ENCODE measurements at regions not wholly inside any gene's neighbourhood (a gene's known extent, or its start where the extent isn't known, plus 50 kb on each side); places are given as distances from the start of the nearest gene placed in this dataset.
"Not testable (repeated sequence)": the region's sequence is repeated elsewhere in the genome, so short reads cannot be mapped to it uniquely, and the experiment has no call there.

DNA sequence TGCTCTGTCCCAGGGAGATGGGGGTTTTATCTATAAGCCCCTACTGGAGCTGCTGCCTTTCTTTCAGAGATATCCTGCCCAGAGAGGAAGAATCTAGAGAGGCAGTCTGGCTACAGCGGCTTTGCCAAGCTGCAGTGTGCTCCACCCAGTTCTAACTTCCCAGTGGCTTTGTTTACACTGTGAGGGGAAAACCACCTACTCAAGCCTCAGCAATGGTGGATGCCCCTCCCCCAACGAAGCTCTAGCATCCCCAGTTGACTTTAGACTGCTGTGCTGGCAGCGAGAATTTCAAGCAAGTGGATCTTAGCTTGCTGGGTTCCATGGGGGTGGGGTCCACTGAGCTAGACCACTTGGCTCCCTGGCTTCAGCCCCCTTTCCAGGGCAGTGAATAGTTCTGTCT lies 444.6 kb downstream of the SOX2 start:
- intact Hi-C loops (cut with DNase I, micrococcal nuclease); ATAC-seq: not testable (repeated sequence)
- peak in 1 of 2 donors; percentile 9 for DNase-seq

GRCh38 chr3:182165234-182165633 lies 453.5 kb downstream of the SOX2 start:
- intact Hi-C loops (cut with DNase I, micrococcal nuclease) = no loop called here
- ATAC-seq = no peak
- DNase-seq = no peak

GRCh38 chr3:182172534-182172933 lies 460.8 kb downstream of the SOX2 start:
- no peak for ATAC-seq
- intact Hi-C loops (cut with DNase I, micrococcal nuclease) = no loop called here
- DNase-seq = no peak

- ATAC-seq (no peak), DNase-seq (no peak)
- intact Hi-C loops (cut with DNase I, micrococcal nuclease) = no loop called here
Measured at GRCh38 chr3:182178488-182179200, 466.9 kb downstream of the SOX2 start.

DNA sequence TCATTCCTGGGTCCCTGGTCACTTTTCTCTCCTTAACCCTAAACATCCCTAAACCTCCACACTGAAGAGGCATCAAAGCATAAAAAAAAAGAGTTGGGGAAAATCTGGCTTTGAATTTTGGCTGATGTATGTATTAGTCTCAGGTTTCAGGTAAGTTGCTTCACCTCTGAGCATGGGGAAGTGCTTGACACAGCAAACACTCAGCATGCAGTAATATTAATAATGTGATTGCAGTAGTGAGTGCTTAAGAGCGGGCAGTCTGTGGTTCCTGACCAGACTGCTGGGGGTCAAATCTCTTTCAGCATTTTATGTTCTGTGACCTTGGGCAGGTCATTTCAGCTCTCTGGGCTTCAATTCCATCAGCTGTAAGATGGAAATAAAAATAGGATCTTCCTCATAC lies 467.9 kb downstream of the SOX2 start:
- intact Hi-C loops (cut with DNase I, micrococcal nuclease) = no loop called here
- DNase-seq (no peak), ATAC-seq (no peak)

- ATAC-seq = no peak
- intact Hi-C loops (cut with DNase I, micrococcal nuclease) = no loop called here
- no peak for DNase-seq
Measured at GRCh38 chr3:182180654-182181385, 469.1 kb downstream of the SOX2 start.

DNA sequence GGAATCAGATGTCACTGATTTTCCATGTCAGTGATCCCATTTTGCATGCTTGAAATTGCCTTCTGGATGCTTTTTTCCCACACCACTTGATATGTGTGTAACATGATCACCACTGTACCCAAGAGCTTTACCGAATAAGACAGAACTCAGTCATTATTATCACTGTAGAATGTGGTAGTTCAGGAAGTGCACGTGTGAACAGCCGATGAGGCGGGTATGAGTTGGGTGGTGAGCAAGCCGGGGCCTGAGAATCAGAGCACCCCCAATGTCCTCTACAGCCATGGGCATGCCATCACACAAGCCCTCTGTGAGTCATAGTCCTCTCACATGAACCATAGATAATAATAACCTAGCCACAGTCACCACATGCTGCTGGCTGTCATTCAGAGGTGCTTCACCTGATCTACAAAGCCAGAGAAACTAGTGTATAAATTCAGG lies 470.8 kb downstream of the SOX2 start:
- DNase-seq (no peak), ATAC-seq (no peak)
- intact Hi-C loops (cut with DNase I, micrococcal nuclease) = no loop called here

GRCh38 chr3:182183716-182184430 lies 472.1 kb downstream of the SOX2 start:
- no peak for ATAC-seq
- intact Hi-C loops (cut with DNase I, micrococcal nuclease) = no loop called here
- DNase-seq = no peak

DNA sequence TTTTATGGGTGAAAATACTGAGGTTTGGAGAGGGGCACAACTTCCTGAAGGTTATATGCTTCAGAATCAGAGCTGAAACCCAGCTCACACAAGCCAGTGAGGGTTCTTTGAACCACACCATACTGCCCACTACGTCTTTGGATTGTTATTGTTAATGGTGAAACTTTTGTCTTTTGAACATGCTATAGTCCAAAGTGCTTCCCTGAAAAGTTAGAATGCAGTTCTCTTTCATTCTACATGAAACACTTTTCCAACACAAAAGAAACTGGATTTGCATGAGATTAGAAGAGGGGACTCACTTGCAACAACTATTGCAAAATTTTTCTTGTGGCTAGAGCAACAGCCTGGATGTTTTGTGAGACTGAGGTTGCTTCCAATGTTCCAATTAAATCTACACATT lies 473.6 kb downstream of the SOX2 start:
- DNase-seq (no peak), ATAC-seq (no peak)
- intact Hi-C loops (cut with DNase I, micrococcal nuclease) = no loop called here

- no peak for ATAC-seq
- no peak for DNase-seq
- intact Hi-C loops (cut with DNase I, micrococcal nuclease) = no loop called here
Measured at GRCh38 chr3:182190056-182190455, 478.3 kb downstream of the SOX2 start.

DNA sequence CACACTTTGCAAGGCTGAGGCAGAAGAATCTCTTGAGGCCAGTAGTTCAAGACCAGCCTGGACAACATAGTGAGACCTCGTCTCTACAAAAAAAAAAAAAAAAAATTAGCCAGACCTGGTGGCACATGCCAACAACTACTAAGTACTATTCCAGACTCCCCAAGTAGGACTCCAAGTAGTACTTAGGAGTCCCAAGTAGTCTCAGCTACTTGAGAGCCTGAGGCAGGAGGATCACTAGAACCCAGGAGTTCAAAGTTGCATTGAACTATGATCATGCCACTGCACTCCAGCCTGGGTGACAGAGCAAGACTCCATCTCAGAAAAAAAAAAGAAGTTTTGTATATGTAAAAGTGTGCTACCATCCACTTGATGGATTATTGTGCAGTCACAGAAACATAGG lies 486.6 kb downstream of the SOX2 start:
- ATAC-seq (no peak), DNase-seq (no peak)
- intact Hi-C loops (cut with DNase I, micrococcal nuclease) = no loop called here

- intact Hi-C loops (cut with DNase I, micrococcal nuclease) = no loop called here
- no peak for DNase-seq
- ATAC-seq = no peak
Measured at GRCh38 chr3:182201456-182202168, 489.9 kb downstream of the SOX2 start.

- no peak for ATAC-seq
- intact Hi-C loops (cut with DNase I, micrococcal nuclease) = no loop called here
- DNase-seq = no peak
Measured at GRCh38 chr3:182212479-182213076, 500.9 kb downstream of the SOX2 start.

- no peak for ATAC-seq
- intact Hi-C loops (cut with DNase I, micrococcal nuclease) = no loop called here
- no peak for DNase-seq
Measured at GRCh38 chr3:182214416-182214815, 502.7 kb downstream of the SOX2 start.

DNA sequence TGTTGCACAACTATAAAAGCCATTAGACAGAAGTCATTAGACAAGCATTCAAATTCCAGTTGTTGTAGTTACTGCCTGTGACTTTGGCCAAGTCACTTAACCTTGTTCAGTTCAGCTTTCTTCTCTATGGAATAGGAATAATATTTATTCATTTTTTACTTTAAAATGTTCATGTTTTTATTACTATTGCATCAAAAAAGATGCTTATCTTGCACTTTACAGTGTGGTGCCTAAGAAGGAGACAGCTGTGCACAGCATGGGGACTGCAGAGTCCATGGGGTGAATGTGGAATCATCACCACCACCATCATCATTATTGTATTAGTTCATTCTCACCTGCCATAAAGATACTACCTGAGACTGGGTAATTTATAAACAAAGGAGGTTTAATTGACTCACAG lies 504.2 kb downstream of the SOX2 start:
- DNase-seq = no peak
- no peak for ATAC-seq
- intact Hi-C loops (cut with DNase I, micrococcal nuclease) = no loop called here

DNA sequence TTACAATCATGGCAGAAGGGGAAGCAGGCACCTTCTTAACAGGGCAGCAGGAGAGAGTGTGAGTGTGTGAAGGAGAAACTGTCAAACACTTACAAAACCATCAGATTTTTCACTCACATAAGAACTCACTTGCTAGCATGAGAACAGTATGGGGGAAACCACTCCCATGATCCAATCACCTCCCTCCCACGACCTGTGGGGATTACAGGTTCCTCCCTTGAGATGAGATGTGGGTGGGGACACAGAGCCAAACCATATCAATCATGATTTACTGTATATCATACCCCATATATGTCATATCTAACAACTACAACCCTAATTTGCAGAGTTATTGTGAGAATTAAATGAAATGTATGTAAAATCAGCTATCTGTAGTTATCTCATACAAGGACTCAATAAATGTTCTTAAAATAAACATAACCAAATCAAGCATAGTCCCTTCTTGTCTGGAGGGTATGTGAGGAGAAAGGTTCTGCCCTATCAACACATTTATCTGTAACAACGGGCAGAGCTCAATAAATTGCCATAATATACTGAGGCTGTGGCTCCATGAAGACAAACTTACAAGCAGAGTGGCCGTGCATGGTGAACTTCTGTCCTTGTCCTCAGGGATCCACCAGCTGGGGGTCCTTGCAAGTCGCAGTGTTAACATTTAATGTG lies 504.7 kb downstream of the SOX2 start:
- DNase-seq = no peak
- intact Hi-C loops (cut with DNase I, micrococcal nuclease) = no loop called here
- ATAC-seq = no peak

GRCh38 chr3:182220013-182220412 lies 508.3 kb downstream of the SOX2 start:
- DNase-seq (no peak), ATAC-seq (no peak)
- intact Hi-C loops (cut with DNase I, micrococcal nuclease) = no loop called here

DNA sequence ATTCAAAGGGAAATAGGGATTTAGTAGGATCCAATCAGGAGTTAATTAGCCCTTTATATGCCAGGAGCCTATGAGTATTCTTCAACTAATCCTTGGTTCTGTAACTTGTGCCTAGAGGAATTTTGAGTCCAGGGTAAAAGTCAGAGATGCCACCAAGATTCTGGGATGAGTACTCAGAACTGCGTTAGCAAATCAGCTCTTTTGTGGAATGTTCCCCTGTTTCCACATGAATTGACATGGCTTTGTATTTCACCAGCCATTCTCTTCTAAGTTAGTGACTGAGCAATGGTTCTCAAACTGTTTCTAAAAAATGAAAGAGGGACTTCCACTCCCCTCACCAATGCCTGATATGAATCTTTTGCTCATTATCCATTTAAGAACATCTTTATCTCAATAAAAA lies 508.7 kb downstream of the SOX2 start:
- ATAC-seq (no peak), DNase-seq (no peak)
- intact Hi-C loops (cut with DNase I, micrococcal nuclease) = no loop called here

GRCh38 chr3:182226995-182227394 lies 515.3 kb downstream of the SOX2 start:
- ATAC-seq (no peak), DNase-seq (no peak)
- intact Hi-C loops (cut with DNase I, micrococcal nuclease) = no loop called here

All from left colon (tissue), 2 donors.